ENCODE measurements at regions not wholly inside any gene's neighbourhood (a gene's known extent, or its start where the extent isn't known, plus 50 kb on each side); places are given as distances from the start of the nearest gene placed in this dataset.

- no peak for TF ChIP-seq SUZ12 (IDR thresholded peaks at IDR 0.05; ENCODE audit: extremely low read depth, insufficient read depth, insufficient read length)
- no peak for TF ChIP-seq YY1 (IDR thresholded peaks at IDR 0.05; ENCODE audit: insufficient read depth, insufficient read length)
- TF ChIP-seq ZNF274 (IDR thresholded peaks at IDR 0.05; ENCODE audit: low read depth, low read length): no peak
These were observed 72.1 kb upstream of the SEC61G start for GRCh38 chr7:54831046-54831643.
